Suppressor macrophage treated with lipopolysaccharide for 1 hour (primary cell): ENCODE measurements at regions not wholly inside any gene's neighbourhood (a gene's known extent, or its start where the extent isn't known, plus 50 kb on each side); places are given as distances from the start of the nearest gene placed in this dataset.
A peak's percentile ranks its signal among the peaks of the same experiment; 100 is the strongest.
"Not testable (repeated sequence)": the region's sequence is repeated elsewhere in the genome, so short reads cannot be mapped to it uniquely, and the experiment has no call there.

Source experiments
- DNase-seq, 3 donors: peaks; one replicate each; pipeline ENCODE4 v3.0.0-alpha.2; 2020 to 2022

- DNase-seq, result no peak
Observed at GRCh38 chr13:110044551-110045111, 258.2 kb upstream of the IRS2 start.

DNA sequence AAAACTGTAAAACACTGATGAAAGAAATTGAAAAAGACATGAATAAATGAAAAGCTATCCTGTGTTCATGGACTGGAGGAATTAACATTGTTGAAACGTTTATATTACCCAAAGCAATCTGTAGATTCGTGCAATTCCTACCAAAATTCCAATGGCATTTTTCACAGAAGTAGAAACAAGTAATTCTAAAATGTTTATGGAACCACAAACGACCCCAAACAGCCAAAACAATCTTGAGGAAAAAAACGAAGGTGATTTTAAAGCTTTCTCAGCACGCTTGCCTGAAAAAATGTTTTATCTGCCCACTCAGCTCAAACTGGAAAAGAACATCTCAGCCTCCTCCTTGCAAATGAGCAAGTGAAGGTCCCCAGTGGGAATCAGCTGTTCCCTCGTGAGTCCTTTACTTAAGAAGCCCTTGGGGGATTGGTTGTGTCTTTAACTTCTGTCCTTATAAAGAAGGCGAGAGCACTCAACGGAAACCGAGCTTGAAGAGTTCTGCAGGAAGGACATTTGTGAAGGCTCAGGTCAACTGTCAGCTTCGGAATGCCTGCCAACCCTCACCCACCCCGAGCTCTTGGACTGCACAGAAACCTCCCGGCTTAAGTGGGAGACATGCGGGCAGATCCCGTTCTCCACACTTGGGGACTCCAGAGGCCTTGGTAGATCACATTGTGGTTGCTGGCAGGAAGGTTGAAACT lies 256.0 kb upstream of the IRS2 start:
- DNase-seq, result no peak

DNA sequence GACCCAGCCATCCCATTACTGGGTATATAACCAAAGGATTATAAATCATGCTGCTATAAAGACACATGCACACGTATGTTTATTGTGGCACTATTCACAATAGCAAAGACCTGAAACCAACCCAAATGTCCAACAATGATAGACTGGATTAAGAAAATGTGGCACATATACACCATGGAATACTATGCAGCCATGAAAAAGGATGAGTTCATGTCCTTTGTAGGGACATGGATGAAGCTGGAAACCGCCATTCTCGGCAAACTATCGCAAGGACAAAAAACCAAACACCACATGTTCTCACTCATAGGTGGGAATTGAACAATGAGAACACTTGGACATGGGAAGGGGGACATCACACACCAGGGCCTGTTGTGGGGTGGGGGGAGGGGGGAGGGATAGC lies 255.3 kb upstream of the IRS2 start:
- not testable (repeated sequence) for DNase-seq

- DNase-seq, result no peak
Observed at GRCh38 chr13:110037925-110038573, 251.7 kb upstream of the IRS2 start.

DNA sequence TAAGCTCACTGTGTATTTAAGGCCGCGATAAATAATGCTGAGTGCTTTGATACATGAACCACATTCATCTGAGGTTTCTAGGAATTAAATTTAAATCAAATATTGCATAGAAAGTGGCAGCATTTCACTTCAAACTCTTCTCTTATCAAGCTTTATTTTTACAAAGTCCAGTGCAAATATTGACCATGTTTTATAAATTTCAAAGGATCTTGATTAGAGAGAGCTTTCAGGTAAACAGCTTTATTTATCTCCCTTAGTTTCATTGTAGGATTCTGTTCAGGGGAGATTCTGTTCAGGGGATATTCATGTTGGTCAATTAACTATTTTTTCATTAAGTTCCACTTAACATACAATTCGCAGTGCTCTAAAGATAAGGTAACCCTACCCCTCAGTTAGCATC lies 249.7 kb upstream of the IRS2 start:
- DNase-seq, result no peak

DNA sequence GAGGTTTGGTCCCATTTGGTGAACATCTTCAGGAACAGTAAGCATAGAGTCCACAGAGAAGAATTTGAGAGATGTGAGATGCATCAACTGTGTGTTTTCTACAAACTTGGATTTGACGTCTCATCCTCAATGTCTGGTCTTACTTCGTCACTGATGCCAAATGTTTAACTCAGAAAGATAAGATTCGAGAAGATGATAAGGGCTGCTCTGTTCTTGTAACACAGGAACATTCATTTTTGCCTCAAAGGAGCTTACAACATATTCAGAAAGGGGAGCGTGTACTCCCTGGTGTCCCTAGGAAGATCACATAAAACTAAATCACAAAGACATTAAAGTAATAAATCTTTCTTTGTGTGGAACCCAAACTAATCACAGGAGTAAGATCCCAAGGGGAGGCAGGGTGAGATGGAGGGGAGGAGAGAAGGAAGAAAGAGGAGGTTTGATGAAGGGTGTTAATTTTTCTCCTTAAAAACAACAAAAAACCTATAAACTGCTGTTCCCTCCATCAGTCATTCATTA lies 247.7 kb upstream of the IRS2 start:
- no peak for DNase-seq

- no peak for DNase-seq
Observed at GRCh38 chr13:110032969-110033368, 246.6 kb upstream of the IRS2 start.

DNA sequence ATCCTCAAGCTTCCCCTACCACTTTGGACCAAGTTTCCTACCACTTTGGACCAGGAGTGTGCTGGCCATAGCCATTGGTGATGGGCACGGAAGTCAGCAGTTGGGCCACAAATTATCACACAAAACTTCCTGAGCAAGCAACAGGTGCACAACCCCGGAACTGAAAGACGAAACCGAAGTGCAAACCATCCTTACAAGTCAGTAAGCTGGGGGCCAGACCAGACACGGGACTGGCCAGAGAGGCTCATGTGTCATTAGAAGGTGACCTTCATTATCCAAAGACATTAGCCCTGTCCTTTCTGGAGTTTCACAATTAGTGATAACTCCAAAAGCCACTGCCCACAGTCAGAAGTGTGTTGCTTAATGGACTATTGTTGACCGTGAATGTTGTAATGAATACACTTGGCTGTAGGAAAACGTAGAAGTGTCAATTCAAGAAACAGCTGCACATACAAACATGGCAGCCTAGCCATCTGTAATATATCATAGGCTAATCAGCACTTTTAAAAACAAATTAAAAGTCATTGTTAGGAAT lies 244.1 kb upstream of the IRS2 start:
- no peak for DNase-seq

DNA sequence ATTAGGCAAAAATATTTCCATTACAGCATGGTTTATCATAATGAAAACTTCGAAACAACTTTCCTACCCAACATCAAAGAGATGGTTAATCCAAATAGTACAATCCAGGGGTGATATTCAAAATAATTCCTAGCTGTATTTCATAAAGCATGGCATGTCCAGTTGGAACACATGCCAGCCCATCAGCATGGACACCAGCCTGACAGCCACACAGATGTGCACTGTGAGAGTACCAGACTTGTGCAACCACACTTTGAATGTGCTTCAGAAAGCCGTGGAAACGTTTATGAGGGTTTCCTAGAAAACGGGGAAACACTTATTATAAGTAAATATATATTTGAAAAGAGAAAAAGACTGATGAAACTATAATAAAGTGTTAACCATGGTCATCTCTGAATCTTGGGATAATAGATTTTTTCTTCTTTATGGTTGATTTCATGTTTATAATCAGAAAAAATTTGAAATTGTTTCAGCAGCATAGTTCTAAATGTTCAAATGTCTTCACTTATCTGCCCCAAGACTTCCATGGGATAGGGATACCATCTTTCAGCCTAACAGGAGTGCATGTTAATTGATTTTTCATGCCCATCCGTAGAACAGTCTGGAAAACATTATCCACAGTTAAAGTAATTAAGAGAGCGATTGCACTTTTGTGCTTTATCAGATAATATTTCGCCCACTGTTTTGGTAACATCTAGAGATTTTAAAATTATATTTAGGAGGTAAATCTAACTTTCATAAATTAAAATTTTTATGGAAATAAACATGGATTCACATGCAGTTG lies 242.6 kb upstream of the IRS2 start:
- no peak for DNase-seq

GRCh38 chr13:110028311-110028710 lies 241.9 kb upstream of the IRS2 start:
- DNase-seq, result no peak

GRCh38 chr13:110027470-110028240 lies 241.3 kb upstream of the IRS2 start:
- no peak for DNase-seq

DNA sequence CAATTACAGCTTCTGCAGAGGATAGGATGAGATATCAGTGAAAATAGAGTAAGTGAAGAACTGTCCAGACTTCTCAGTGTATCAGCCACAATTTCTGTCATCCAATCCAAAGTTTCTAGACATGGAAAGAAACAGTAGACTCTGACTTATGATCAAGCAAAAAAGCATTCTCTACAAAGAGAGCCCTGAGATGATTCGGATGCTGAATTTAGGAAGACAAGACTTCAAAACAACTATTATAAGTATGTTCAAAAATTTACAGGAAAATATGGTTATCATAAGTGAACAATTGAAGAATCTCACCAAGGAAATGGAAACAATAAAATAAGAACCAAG lies 238.2 kb upstream of the IRS2 start:
- DNase-seq, result no peak

- no peak for DNase-seq
Observed at GRCh38 chr13:110023729-110024644, 237.6 kb upstream of the IRS2 start.

DNA sequence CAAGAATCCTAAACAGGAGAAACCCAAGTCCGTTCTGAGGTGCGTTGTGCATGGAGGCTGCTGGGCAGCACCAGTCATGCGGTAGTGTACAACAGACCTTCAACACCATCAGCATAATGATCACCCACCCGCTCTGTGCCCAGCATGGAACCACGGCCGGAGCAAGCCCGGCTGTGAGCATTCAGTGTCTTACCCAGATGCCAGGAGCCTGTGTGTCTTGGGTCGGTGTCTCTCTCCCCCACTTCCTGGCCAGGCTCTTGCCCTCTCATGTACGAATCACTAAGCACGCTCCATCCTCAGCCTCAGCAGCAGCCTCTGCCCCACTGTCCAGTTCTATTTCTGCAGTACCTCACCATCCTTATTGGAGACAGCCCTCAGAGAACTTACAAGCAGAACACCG lies 231.6 kb upstream of the IRS2 start:
- no peak for DNase-seq

- DNase-seq, result no peak
Observed at GRCh38 chr13:110017379-110017778, 231.0 kb upstream of the IRS2 start.

DNA sequence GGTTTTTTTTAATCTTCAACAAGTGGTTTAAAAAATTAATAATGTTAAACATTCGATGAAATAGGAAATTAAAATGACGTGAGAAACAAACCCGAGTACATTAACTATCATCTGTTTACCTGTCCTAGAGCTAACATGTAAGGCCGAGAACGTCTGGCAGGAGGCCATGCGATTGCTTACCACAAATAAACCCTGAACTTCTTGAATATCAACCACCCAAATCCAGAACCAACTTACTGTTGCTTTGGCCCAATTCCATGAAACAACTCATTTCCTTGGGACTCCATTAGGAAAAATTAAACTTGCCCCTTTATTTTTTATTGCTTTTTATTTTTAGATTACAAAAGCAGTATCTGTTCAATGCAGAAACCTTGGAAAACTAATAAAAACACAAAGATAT lies 228.9 kb upstream of the IRS2 start:
- DNase-seq, result no peak

GRCh38 chr13:110014719-110015118 lies 228.3 kb upstream of the IRS2 start:
- DNase-seq, result no peak

GRCh38 chr13:110012102-110012739 lies 225.8 kb upstream of the IRS2 start:
- peak in 2 of 3 donors; percentile 17 to 33 for DNase-seq

- DNase-seq, result no peak
Observed at GRCh38 chr13:110010404-110011138, 224.2 kb upstream of the IRS2 start.

- no peak for DNase-seq
Observed at GRCh38 chr13:110008816-110009215, 222.4 kb upstream of the IRS2 start.
